ENCODE measurements at regions not wholly inside any gene's neighbourhood (a gene's known extent, or its start where the extent isn't known, plus 50 kb on each side); places are given as distances from the start of the nearest gene placed in this dataset.

- BruUV-seq (replicated peaks), result no TSS peak
- intact Hi-C loops (cut with micrococcal nuclease), result no loop called here
- no peaks in the 10 kb centered on the region for H3K9me1 ChIP-seq (replicated peaks; ENCODE audit: control insufficient read depth, extremely low read depth, insufficient read depth, low read length)
- CTCF ChIA-PET, result no interaction called here
- H3K9ac ChIP-seq (replicated peaks; ENCODE audit: extremely low read depth, insufficient read depth, low read length), result no peak overlapping the region
- H3K27me3 ChIP-seq (ENCODE audit: control insufficient read depth in 2 of 2, insufficient read depth in 2 of 2, low read length in 2 of 2), result no peaks in the 10 kb centered on the region
- no peak for TF ChIP-seq POLR2A (IDR thresholded peaks at IDR 0.05; ENCODE audit: low read depth, low read length)
- no peak for TF ChIP-seq EZH2 (IDR thresholded peaks at IDR 0.05; ENCODE audit: borderline replicate concordance, low read depth, low read length, severe bottlenecking)
- no peak for TF ChIP-seq CTCF (IDR thresholded peaks at IDR 0.05; ENCODE audit: extremely low read depth in 1 of 2, insufficient read depth in 1 of 2, low read depth in 1 of 2, low read length in 2 of 2)
- TF ChIP-seq FOS (IDR thresholded peaks at IDR 0.05; ENCODE audit: borderline replicate concordance, insufficient read depth, low read length), result no peak
- no peak for TF ChIP-seq POLR2AphosphoS5 (IDR thresholded peaks at IDR 0.05; ENCODE audit: insufficient read depth, low read depth, low read length)
- no peak for TF ChIP-seq MYC (IDR thresholded peaks at IDR 0.05; ENCODE audit: low read depth, low read length)
- no peak for TF ChIP-seq GATA2 (IDR thresholded peaks at IDR 0.05; ENCODE audit: insufficient read depth, insufficient read length, low read depth, low read length)
- TF ChIP-seq MAX (IDR thresholded peaks at IDR 0.05; ENCODE audit: insufficient read depth, insufficient read length), result no peak
- TF ChIP-seq JUN (IDR thresholded peaks at IDR 0.05; ENCODE audit: borderline replicate concordance, insufficient read depth, insufficient read length, low read depth), result no peak
- no peak overlapping the region for H3K27ac ChIP-seq (ENCODE audit: insufficient read depth, low read depth, low read length)
- DNase-seq (ENCODE audit: low read depth, low spot score), result no peak
- POLR2A ChIA-PET, result no interaction called here
- no peaks in the 10 kb centered on the region for H3K79me2 ChIP-seq (ENCODE audit: control insufficient read depth, insufficient read depth, low read length)
- no peak overlapping the region for H2AFZ ChIP-seq (ENCODE audit: low read depth, low read length)
- H3K9me3 ChIP-seq (replicated peaks; ENCODE audit: control insufficient read depth, insufficient read depth, low read length), result no peaks in the 10 kb centered on the region
- H3K4me2 ChIP-seq (ENCODE audit: insufficient read depth, low read length), result no peak overlapping the region
- dilution Hi-C loops (cut with MboI; ENCODE audit: extremely low pct_ligation_motif_present, low sequenced_read_pairs), result no loop called here
- no peaks in the 10 kb centered on the region for H4K20me1 ChIP-seq (replicated peaks; ENCODE audit: control insufficient read depth, extremely low read depth, insufficient read depth, low read length)
- no peak overlapping the region for H3K4me3 ChIP-seq (replicated peaks in 1 of 3; ENCODE audit: insufficient read depth in 1 of 3, low read depth in 1 of 3, low read length in 3 of 3)
- FAIRE-seq, result no peak
- no peaks in the 10 kb centered on the region for H3K36me3 ChIP-seq (ENCODE audit: control insufficient read depth in 2 of 2, extremely low read depth in 1 of 2, insufficient read depth in 2 of 2, low read length in 2 of 2)
- no peaks in the 10 kb centered on the region for H3K4me1 ChIP-seq (ENCODE audit: control insufficient read depth, extremely low read depth, insufficient read depth, low read length)
Observed at GRCh38 chr3:109210501-109210900, 74.0 kb downstream of the C3orf85 start.
